H9 (cell line): ENCODE measurements at regions not wholly inside any gene's neighbourhood (a gene's known extent, or its start where the extent isn't known, plus 50 kb on each side); places are given as distances from the start of the nearest gene placed in this dataset.

ENCODE experiments used
- DNase-seq: peaks from one replicate; pipeline ENCODE4 v3.0.0-alpha.2; 2017
- H2AFZ ChIP-seq: one replicate; pipeline ENCODE4 v1.6.1; 2013; ENCODE audit warnings: mild to moderate bottlenecking, low read length, control low read depth, moderate library complexity
- H2AK5ac ChIP-seq: 2 replicates; pipeline ENCODE4 v1.6.1; 2013; ENCODE audit warnings: low read length, control low read depth, mixed read lengths; ENCODE audit not compliant: insufficient read length
- H2BK120ac ChIP-seq: one replicate; pipeline ENCODE4 v1.6.1; 2013; ENCODE audit warnings: low read depth, mild to moderate bottlenecking, low read length, control low read depth, inconsistent platforms; ENCODE audit not compliant: poor library complexity, severe bottlenecking
- H2BK12ac ChIP-seq: 2 replicates; pipeline ENCODE4 v1.6.1; 2013; ENCODE audit warnings: low read length, control low read depth, mixed read lengths, low read depth; ENCODE audit not compliant: insufficient read length
- H2BK15ac ChIP-seq: 2 replicates; pipeline ENCODE4 v1.6.1; 2013; ENCODE audit warnings: low read depth, low read length, control low read depth
- H2BK20ac ChIP-seq: one replicate; pipeline ENCODE4 v1.6.1; 2013; ENCODE audit warnings: low read depth, mild to moderate bottlenecking, low read length, control low read depth, inconsistent platforms; ENCODE audit not compliant: poor library complexity, severe bottlenecking
- H2BK5ac ChIP-seq: 2 replicates; pipeline ENCODE4 v1.6.1; 2013; ENCODE audit warnings: low read length, control low read depth, mixed read lengths; ENCODE audit not compliant: insufficient read length
- H3K14ac ChIP-seq: 2 replicates; pipeline ENCODE4 v1.6.1; 2013; ENCODE audit warnings: low read length, control low read depth; ENCODE audit not compliant: insufficient read depth
- H3K18ac ChIP-seq: 2 replicates; pipeline ENCODE4 v1.6.1; 2013; ENCODE audit warnings: low read depth, mild to moderate bottlenecking, mixed read lengths, low read length, control low read depth; ENCODE audit not compliant: insufficient read length
- H3K23ac ChIP-seq: 2 replicates; pipeline ENCODE4 v1.6.1; 2013; ENCODE audit warnings: low read length, control low read depth, mixed read lengths, low read depth; ENCODE audit not compliant: insufficient read length
- H3K23me2 ChIP-seq: 2 replicates; pipeline ENCODE4 v1.6.1; 2013; ENCODE audit warnings: low read depth, mild to moderate bottlenecking, mixed read lengths, low read length, control low read depth; ENCODE audit not compliant: insufficient read length, poor library complexity, severe bottlenecking
- H3K27ac ChIP-seq: 2 replicates; pipeline ENCODE4 v1.5.1; 2013; ENCODE audit warnings: low read length, control low read depth, mixed read lengths, low read depth; ENCODE audit not compliant: insufficient read length
- H3K27me3 ChIP-seq: 2 replicates; pipeline ENCODE4 v1.6.1; 2013; ENCODE audit warnings: low read length, control low read depth, inconsistent platforms; ENCODE audit not compliant: insufficient read depth
- H3K4ac ChIP-seq: 2 replicates; pipeline ENCODE4 v1.6.1; 2013; ENCODE audit warnings: low read depth, mild to moderate bottlenecking, control low read depth, inconsistent platforms, low read length, moderate library complexity
- H3K4me1 ChIP-seq: 2 replicates; pipeline ENCODE4 v1.6.1; 2013; ENCODE audit warnings: low read length, control low read depth, inconsistent platforms; ENCODE audit not compliant: insufficient read depth
- H3K4me2 ChIP-seq: 2 replicates; pipeline ENCODE4 v1.6.1; 2013; ENCODE audit warnings: low read length, control low read depth, mixed read lengths; ENCODE audit not compliant: insufficient read length, insufficient read depth
- H3K56ac ChIP-seq: 2 replicates; pipeline ENCODE4 v1.6.1; 2013; ENCODE audit warnings: low read depth, mild to moderate bottlenecking, mixed read lengths, low read length, control low read depth; ENCODE audit not compliant: insufficient read length
- H3K79me1 ChIP-seq: 2 replicates; pipeline ENCODE4 v1.6.1; 2013; ENCODE audit warnings: low read depth, mild to moderate bottlenecking, moderate library complexity, low read length, control low read depth, inconsistent platforms; ENCODE audit not compliant: insufficient read depth, poor library complexity, severe bottlenecking
- H3K79me2 ChIP-seq: 2 replicates; pipeline ENCODE4 v1.6.1; 2013; ENCODE audit warnings: low read length, control low read depth, inconsistent platforms; ENCODE audit not compliant: insufficient read depth
- H3K9ac ChIP-seq: 2 replicates; pipeline ENCODE4 v1.6.1; 2013; ENCODE audit warnings: low read length, control low read depth, mixed read lengths; ENCODE audit not compliant: insufficient read length; ENCODE audit errors: extremely low read depth
- H3K9me3 ChIP-seq: one replicate; pipeline ENCODE4 v1.6.1; 2013; ENCODE audit warnings: low read depth, low read length, inconsistent platforms; ENCODE audit not compliant: control insufficient read depth
- H3T11ph ChIP-seq: one replicate; pipeline ENCODE4 v1.6.1; 2013; ENCODE audit warnings: mild to moderate bottlenecking, low read length, control low read depth, inconsistent platforms
- H4K20me1 ChIP-seq: one replicate; pipeline ENCODE4 v1.6.1; 2013; ENCODE audit not compliant: control insufficient read depth, insufficient read length, insufficient read depth
- H4K5ac ChIP-seq: 2 replicates; pipeline ENCODE4 v1.6.1; 2013; ENCODE audit warnings: low read depth, mild to moderate bottlenecking, mixed read lengths, low read length, control low read depth; ENCODE audit not compliant: insufficient read length
- H4K8ac ChIP-seq: replicated peaks from 2 replicates; pipeline ENCODE4 v1.6.1; 2013; ENCODE audit warnings: low read length, control low read depth, mixed read lengths, low read depth; ENCODE audit not compliant: insufficient read length
- H4K91ac ChIP-seq: 2 replicates; pipeline ENCODE4 v1.6.1; 2013; ENCODE audit warnings: low read depth, mild to moderate bottlenecking, moderate library complexity, mixed read lengths, low read length, control low read depth; ENCODE audit not compliant: insufficient read length
- H3K27ac Mint-ChIP-seq, 3 experiments: 2 replicates in 2 of 3; 3 replicates in 1 of 3; pipeline ENCODE4 v1.8.0; 2020 to 2021; ENCODE audit warnings: mixed read lengths in 3 of 3, mild to moderate bottlenecking in 1 of 3, moderate library complexity in 1 of 3
- H3K27me3 Mint-ChIP-seq: 2 replicates; pipeline ENCODE4 v1.8.0; 2021; ENCODE audit warnings: low read depth, mild to moderate bottlenecking, moderate library complexity, mixed read lengths
- H3K36me3 Mint-ChIP-seq, 3 experiments: 2 replicates in 2 of 3; 3 replicates in 1 of 3; pipeline ENCODE4 v1.8.0; 2020 to 2021; ENCODE audit warnings: low read depth in 3 of 3, mixed read lengths in 3 of 3; ENCODE audit not compliant: insufficient read depth in 1 of 3
- H3K4me1 Mint-ChIP-seq, 2 experiments: 2 replicates each; pipeline ENCODE4 v1.8.0; 2020; ENCODE audit warnings: mixed read lengths in 2 of 2
- H3K4me3 Mint-ChIP-seq, 2 experiments: 2 replicates in 1 of 2; 3 replicates in 1 of 2; pipeline ENCODE4 v1.8.0; 2020 to 2021; ENCODE audit warnings: mild to moderate bottlenecking in 2 of 2, mixed read lengths in 2 of 2, moderate library complexity in 1 of 2
- H3K9me3 Mint-ChIP-seq, 2 experiments: 2 replicates in 1 of 2; 3 replicates in 1 of 2; pipeline ENCODE4 v1.8.0; 2020; ENCODE audit warnings: mild to moderate bottlenecking in 2 of 2, mixed read lengths in 2 of 2, moderate library complexity in 1 of 2
- WGBS: extraction: QIAGEN DNeasy Blood & Tissue Kit; methylation state at CpG from one replicate; pipeline ENCODE4 v1.1.7; 2013; ENCODE audit warnings: missing lambda C conversion rate, low lambda C conversion rate, mixed read lengths; ENCODE audit not compliant: insufficient read length; ENCODE audit errors: extremely low coverage; 5-methylcytosine and 5-hydroxymethylcytosine counted together
- TF ChIP-seq, protein P1 (sequence below): fragments of 200-600 bp; sonication (generic); conservative IDR thresholded peaks from 3 replicates; pipeline ENCODE4 v1.8.0; 2021; ENCODE audit warnings: antibody characterized with exemption, mild to moderate bottlenecking

DNA sequence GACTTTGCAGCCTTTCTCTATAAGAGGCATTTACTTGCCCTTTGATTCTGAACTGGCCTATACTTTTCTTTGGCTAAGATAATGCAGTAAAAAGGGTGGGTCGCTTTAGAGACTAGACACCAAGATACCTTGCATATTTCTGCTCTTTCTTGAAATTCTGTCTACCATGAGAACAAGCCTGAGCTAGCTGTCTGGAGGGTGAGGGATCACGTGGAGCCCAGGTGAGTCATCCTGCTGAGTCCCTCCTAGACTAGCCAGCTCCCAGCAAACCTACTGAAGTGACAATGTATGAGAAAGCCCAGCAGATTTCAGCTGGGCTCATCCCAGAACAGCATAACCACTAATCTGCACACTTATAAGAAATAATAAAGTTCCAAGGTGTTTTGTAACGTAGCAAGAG, 408.0 kb upstream of the KAZN start:
- WGBS = no CpG with 5 or more reads among the region's 3 CpGs
- H3K4me1 Mint-ChIP-seq = peaks cover 0 to 5% of the 10 kb centered on the region in 2 experiments; a peak in 2 of 4 replicates
- peak; percentile 31 for DNase-seq

More for the DNA sequence above, 408.0 kb upstream of the KAZN start:
- H3K27ac Mint-ChIP-seq = no peak overlapping the region
- peaks cover 0 to 9% (median 4%) of the 10 kb centered on the region in 3 experiments; a peak in 3 of 7 replicates for H3K36me3 Mint-ChIP-seq
- Histone ChIP-seq H3K79me1 (no peaks in the 10 kb centered on the region), H4K8ac (no peak overlapping the region), H2BK120ac (no peak overlapping the region), H4K91ac (no peak overlapping the region), H3K27me3 (no peaks in the 10 kb centered on the region), H4K5ac (no peak overlapping the region), H3K23me2 (no peaks in the 10 kb centered on the region), H3K4ac (no peak overlapping the region), H4K20me1 (no peaks in the 10 kb centered on the region), H3K27ac (no peak overlapping the region), H3K14ac (no peak overlapping the region), H2BK5ac (no peak overlapping the region), H2BK15ac (no peak overlapping the region), H3T11ph (no peak overlapping the region), H3K9ac (no peak overlapping the region), H3K4me2 (no peak overlapping the region), H2AFZ (no peak overlapping the region), H2BK12ac (no peak overlapping the region), H2BK20ac (no peak overlapping the region), H3K4me1 (no peaks in the 10 kb centered on the region), H3K9me3 (no peaks in the 10 kb centered on the region), H3K56ac (no peak overlapping the region), H3K79me2 (no peaks in the 10 kb centered on the region), H2AK5ac (no peak overlapping the region), H3K23ac (no peak overlapping the region), H3K18ac (no peak overlapping the region)
- H3K27me3 Mint-ChIP-seq = peaks cover 3% of the 10 kb centered on the region; the same call in 1 of the 2 replicates
- TF ChIP-seq, protein P1, sequence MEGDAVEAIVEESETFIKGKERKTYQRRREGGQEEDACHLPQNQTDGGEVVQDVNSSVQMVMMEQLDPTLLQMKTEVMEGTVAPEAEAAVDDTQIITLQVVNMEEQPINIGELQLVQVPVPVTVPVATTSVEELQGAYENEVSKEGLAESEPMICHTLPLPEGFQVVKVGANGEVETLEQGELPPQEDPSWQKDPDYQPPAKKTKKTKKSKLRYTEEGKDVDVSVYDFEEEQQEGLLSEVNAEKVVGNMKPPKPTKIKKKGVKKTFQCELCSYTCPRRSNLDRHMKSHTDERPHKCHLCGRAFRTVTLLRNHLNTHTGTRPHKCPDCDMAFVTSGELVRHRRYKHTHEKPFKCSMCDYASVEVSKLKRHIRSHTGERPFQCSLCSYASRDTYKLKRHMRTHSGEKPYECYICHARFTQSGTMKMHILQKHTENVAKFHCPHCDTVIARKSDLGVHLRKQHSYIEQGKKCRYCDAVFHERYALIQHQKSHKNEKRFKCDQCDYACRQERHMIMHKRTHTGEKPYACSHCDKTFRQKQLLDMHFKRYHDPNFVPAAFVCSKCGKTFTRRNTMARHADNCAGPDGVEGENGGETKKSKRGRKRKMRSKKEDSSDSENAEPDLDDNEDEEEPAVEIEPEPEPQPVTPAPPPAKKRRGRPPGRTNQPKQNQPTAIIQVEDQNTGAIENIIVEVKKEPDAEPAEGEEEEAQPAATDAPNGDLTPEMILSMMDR = no peak
- peaks cover 3% of the 10 kb centered on the region in 2 experiments; a peak in 2 of 5 replicates for H3K9me3 Mint-ChIP-seq
- no peak overlapping the region for H3K4me3 Mint-ChIP-seq
